IMR-90 (cell line): ENCODE measurements at regions not wholly inside any gene's neighbourhood (a gene's known extent, or its start where the extent isn't known, plus 50 kb on each side); places are given as distances from the start of the nearest gene placed in this dataset.

Experiments used
- ATAC-seq: fragments of 200-7000 bp; cut with Tn5 transposase; 2 replicates; pipeline ENCODE4 v1.9.1; 2020; ENCODE audit warnings: low read depth, mild to moderate bottlenecking, moderate library complexity
- BruUV-seq: library from RNA; stranded (reverse); fragments of 400-500 nt; replicated peaks from 2 replicates; lab custom pipeline; 2021; lab: Mats Ljungman, UMichigan
- CTCF ChIA-PET: fragments of 300-600 bp; formaldehyde crosslinking; extraction: SDS; loops from one replicate; lab custom pipeline; 2021; ENCODE audit warnings: antibody characterized with exemption; lab: Yijun Ruan, JAX
- POLR2A ChIA-PET: fragments of 300-600 bp; sonication (Branson Sonifier 250); formaldehyde crosslinking; loops from one replicate; lab custom pipeline; 2022; ENCODE audit warnings: antibody characterized with exemption; ENCODE audit not compliant: unreplicated experiment; lab: Charles Lee
- DNase-seq: peaks from one replicate; pipeline ENCODE4 v3.0.0; 2013
- H2AFZ ChIP-seq: replicated peaks from 2 replicates; pipeline ENCODE3; 2013; ENCODE audit warnings: low read length, mild to moderate bottlenecking; ENCODE audit not compliant: poor library complexity
- H2AK5ac ChIP-seq: 2 replicates; pipeline ENCODE4 v1.6.1; 2013; ENCODE audit warnings: low read depth, low read length, inconsistent platforms
- H2AK9ac ChIP-seq: replicated peaks from 2 replicates; pipeline ENCODE3; 2013; ENCODE audit warnings: mild to moderate bottlenecking, low read depth, low read length, moderate library complexity; ENCODE audit not compliant: poor library complexity
- H2BK120ac ChIP-seq: 2 replicates; pipeline ENCODE4 v1.6.1; 2013; ENCODE audit warnings: low read depth, low read length, inconsistent platforms
- H2BK15ac ChIP-seq: 3 replicates; pipeline ENCODE4 v1.6.1; 2013; ENCODE audit warnings: low read depth, low read length, inconsistent platforms
- H2BK20ac ChIP-seq: 2 replicates; pipeline ENCODE4 v1.6.1; 2013; ENCODE audit warnings: low read depth, mild to moderate bottlenecking, inconsistent platforms, low read length, moderate library complexity
- H2BK5ac ChIP-seq: 2 replicates; pipeline ENCODE4 v1.6.1; 2013; ENCODE audit warnings: mild to moderate bottlenecking, low read depth, low read length, inconsistent platforms; ENCODE audit not compliant: poor library complexity, severe bottlenecking
- H3K14ac ChIP-seq: replicated peaks from 2 replicates; pipeline ENCODE4 v1.6.1; 2013; ENCODE audit warnings: low read depth, low read length, inconsistent platforms
- H3K18ac ChIP-seq: 2 replicates; pipeline ENCODE4 v1.6.1; 2013; ENCODE audit warnings: low read depth, low read length, control low read depth
- H3K23ac ChIP-seq: 2 replicates; pipeline ENCODE4 v1.6.1; 2013; ENCODE audit warnings: low read depth, low read length, inconsistent platforms
- H3K27ac ChIP-seq: 2 replicates; pipeline ENCODE4 v1.5.1; 2013; ENCODE audit warnings: mild to moderate bottlenecking, control low read depth, low read length; ENCODE audit not compliant: insufficient read depth
- H3K27me3 ChIP-seq: 2 replicates; pipeline ENCODE4 v1.6.1; 2013; ENCODE audit warnings: low read length; ENCODE audit not compliant: control insufficient read depth, insufficient read depth
- H3K36me3 ChIP-seq: 2 replicates; pipeline ENCODE4 v1.6.1; 2013; ENCODE audit warnings: low read length, mixed read lengths; ENCODE audit not compliant: control insufficient read depth, insufficient read depth
- H3K4ac ChIP-seq: 2 replicates; pipeline ENCODE4 v1.6.1; 2013; ENCODE audit warnings: low read depth, low read length, inconsistent platforms
- H3K4me1 ChIP-seq: 2 replicates; pipeline ENCODE4 v1.6.1; 2013; ENCODE audit warnings: low read length, mixed read lengths; ENCODE audit not compliant: control insufficient read depth, insufficient read depth
- H3K4me2 ChIP-seq: 2 replicates; pipeline ENCODE4 v1.6.1; 2013; ENCODE audit warnings: low read depth, mild to moderate bottlenecking, control low read depth, low read length, moderate library complexity
- H3K4me3 ChIP-seq: 2 replicates; pipeline ENCODE4 v1.5.1; 2013; ENCODE audit warnings: low read depth, mild to moderate bottlenecking, control low read depth, low read length, moderate library complexity; ENCODE audit not compliant: insufficient read depth
- H3K56ac ChIP-seq: 2 replicates; pipeline ENCODE4 v1.6.1; 2013; ENCODE audit warnings: low read length, inconsistent platforms; ENCODE audit not compliant: insufficient read depth; ENCODE audit errors: extremely low read depth
- H3K79me1 ChIP-seq, 2 experiments: 2 replicates each; pipeline ENCODE4 v1.6.1; 2013; ENCODE audit warnings: low read length in 2 of 2, inconsistent platforms in 1 of 2, low read depth in 1 of 2
- H3K9ac ChIP-seq: 2 replicates; pipeline ENCODE4 v1.6.1; 2013; ENCODE audit warnings: low read depth, low read length, control low read depth
- H3K9me1 ChIP-seq: 2 replicates; pipeline ENCODE4 v1.6.1; 2013; ENCODE audit warnings: low read length, inconsistent platforms; ENCODE audit not compliant: insufficient read depth
- H3K9me3 ChIP-seq: 2 replicates; pipeline ENCODE4 v1.6.1; 2013; ENCODE audit warnings: low read length; ENCODE audit not compliant: control insufficient read depth, insufficient read depth
- H4K20me1 ChIP-seq: 2 replicates; pipeline ENCODE4 v1.6.1; 2013; ENCODE audit warnings: low read length, inconsistent platforms; ENCODE audit not compliant: insufficient read depth
- H4K5ac ChIP-seq: 2 replicates; pipeline ENCODE4 v1.6.1; 2013; ENCODE audit warnings: mild to moderate bottlenecking, low read depth, low read length, control low read depth
- H4K8ac ChIP-seq, 2 experiments: 2 replicates each; pipeline ENCODE4 v1.6.1; 2013; ENCODE audit warnings: low read depth in 2 of 2, low read length in 2 of 2, control low read depth in 1 of 2, inconsistent platforms in 1 of 2
- H4K91ac ChIP-seq: 2 replicates; pipeline ENCODE4 v1.6.1; 2013; ENCODE audit warnings: low read depth, low read length, inconsistent platforms; ENCODE audit not compliant: insufficient read depth
- CHD1 ChIP-seq: IDR thresholded peaks from 2 replicates; pipeline ENCODE4 v1.6.1; 2012; ENCODE audit warnings: low read depth, low read length, improper control_type of control experiment
- MAFK ChIP-seq: IDR thresholded peaks from 2 replicates; pipeline ENCODE4 v1.6.1; 2012; ENCODE audit warnings: low read depth, low read length, improper control_type of control experiment
- MAZ ChIP-seq: IDR thresholded peaks from 2 replicates; pipeline ENCODE4 v1.6.1; 2012; ENCODE audit warnings: low read depth, mild to moderate bottlenecking, low read length, improper control_type of control experiment, moderate library complexity, borderline replicate concordance
- MXI1 ChIP-seq: IDR thresholded peaks from 2 replicates; pipeline ENCODE4 v1.6.1; 2012; ENCODE audit warnings: low read depth, mild to moderate bottlenecking, low read length, moderate library complexity, borderline replicate concordance
- POLR2A ChIP-seq: IDR thresholded peaks from 2 replicates; pipeline ENCODE4 v1.6.1; 2012; ENCODE audit warnings: mild to moderate bottlenecking, low read depth, low read length
- RFX5 ChIP-seq: IDR thresholded peaks from 2 replicates; pipeline ENCODE4 v1.8.0; 2012; ENCODE audit warnings: low read depth, mild to moderate bottlenecking, low read length, moderate library complexity
- SMC3 ChIP-seq: fragments of 150-350 bp; IDR thresholded peaks from 2 replicates; pipeline ENCODE4 v1.6.1; 2016; ENCODE audit warnings: low read depth, mild to moderate bottlenecking, antibody characterized with exemption, low read length, moderate library complexity
- WGBS, 2 experiments: methylation state at CpG; one replicate each; pipeline versions ENCODE4 v1.1.5 to v1.1.7; 2013; ENCODE audit warnings: missing lambda C conversion rate in 2 of 2; ENCODE audit not compliant: insufficient read length in 1 of 2; ENCODE audit errors: extremely low coverage in 2 of 2; 5-methylcytosine and 5-hydroxymethylcytosine counted together
- dilution Hi-C: fragments of 300-500 bp; cut with HindIII; formaldehyde crosslinking; loops from one replicate; pipeline ENCODE4 v1.14.3; 2018; ENCODE audit warnings: low sequenced_read_pairs; ENCODE audit not compliant: unreplicated experiment
- in situ Hi-C: fragments of 300-500 bp; cut with MboI; formaldehyde crosslinking; loops from 3 replicates; pipeline ENCODE4 v1.14.3; 2019; ENCODE audit warnings: low sequenced_read_pairs, inconsistent platforms, mixed read lengths
- intact Hi-C: fragments of 100-400 bp; cut with micrococcal nuclease; formaldehyde crosslinking; loops from 2 replicates; pipeline ENCODE4 v1.10.0; 2022
- TF ChIP-seq, protein P1 (sequence below): fragments of 150-350 bp; IDR thresholded peaks from 2 replicates; pipeline ENCODE4 v1.6.1; 2017; ENCODE audit warnings: mild to moderate bottlenecking, antibody characterized with exemption, low read length, low read depth
- TF ChIP-seq, protein P2 (sequence below): conservative IDR thresholded peaks from 2 replicates; pipeline ENCODE4 v1.5.1; 2012; ENCODE audit warnings: mild to moderate bottlenecking, low read depth, low read length, improper control_type of control experiment
- TF ChIP-seq, protein P3 (sequence below): fragments of 150-350 bp; IDR thresholded peaks from 2 replicates; pipeline ENCODE4 v1.6.1; 2016; ENCODE audit warnings: low read depth, mild to moderate bottlenecking, low read length, moderate library complexity, borderline replicate concordance

DNA sequence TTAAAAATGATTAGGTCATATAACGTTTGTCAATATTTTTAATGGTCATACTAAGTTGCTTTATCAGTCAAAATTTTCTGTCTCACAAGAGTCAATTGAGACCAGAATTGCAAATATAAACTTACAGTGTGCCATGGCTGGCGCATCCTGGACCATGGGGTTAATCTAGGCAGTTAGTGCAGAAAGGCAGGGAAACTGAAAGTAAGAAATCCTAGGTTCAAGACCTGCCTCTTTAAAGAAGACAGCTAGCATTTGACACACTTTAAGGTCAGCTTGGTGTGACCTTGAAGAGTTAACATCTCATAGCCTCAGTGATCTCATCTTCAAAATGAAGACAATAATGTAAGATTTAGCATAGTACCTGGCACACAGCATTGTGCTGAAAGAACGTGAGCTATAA, 210.0 kb upstream of the DAB1 start:
- Histone ChIP-seq H2BK120ac (no peak overlapping the region), H2AFZ (no peak overlapping the region), H3K4me2 (no peak overlapping the region), H3K4me3 (no peak overlapping the region), H2BK5ac (no peak overlapping the region), H2AK5ac (no peak overlapping the region), H3K27ac (no peak overlapping the region), H3K36me3 (no peaks in the 10 kb centered on the region), H3K18ac (no peak overlapping the region), H3K4me1 (peaks cover 2% of the 10 kb centered on the region; the same call in 1 of the 2 replicates), H3K4ac (no peak overlapping the region), H3K79me1 (no peaks in the 10 kb centered on the region), H4K5ac (no peak overlapping the region), H4K8ac (no peak overlapping the region), H3K9ac (no peak overlapping the region), H2BK20ac (no peak overlapping the region), H3K23ac (no peak overlapping the region), H2BK15ac (no peak overlapping the region), H3K56ac (no peak overlapping the region), H4K91ac (no peak overlapping the region), H3K27me3 (no peaks in the 10 kb centered on the region), H2AK9ac (no peak overlapping the region), H4K20me1 (no peaks in the 10 kb centered on the region), H3K9me3 (no peaks in the 10 kb centered on the region), H3K9me1 (no peaks in the 10 kb centered on the region), H3K14ac (no peak overlapping the region)
- intact Hi-C loops (loop anchor here (5.0 kb wide), 1 partner anchor 212 kb away; the partner anchor contains the start of gene DAB1), in situ Hi-C loops (no loop called here), dilution Hi-C loops (no loop called here)
- DNase-seq (no peak), ATAC-seq (no peak)
- CTCF ChIA-PET = no interaction called here
- no TSS peak for BruUV-seq
- WGBS, 2 experiments = no CpG with 5 or more reads among the region's 3 CpGs
- TF ChIP-seq POLR2A (no peak), SMC3 (no peak), MAZ (no peak), RFX5 (no peak), CHD1 (no peak), MXI1 (no peak), MAFK (no peak)
- TF ChIP-seq, protein P1, sequence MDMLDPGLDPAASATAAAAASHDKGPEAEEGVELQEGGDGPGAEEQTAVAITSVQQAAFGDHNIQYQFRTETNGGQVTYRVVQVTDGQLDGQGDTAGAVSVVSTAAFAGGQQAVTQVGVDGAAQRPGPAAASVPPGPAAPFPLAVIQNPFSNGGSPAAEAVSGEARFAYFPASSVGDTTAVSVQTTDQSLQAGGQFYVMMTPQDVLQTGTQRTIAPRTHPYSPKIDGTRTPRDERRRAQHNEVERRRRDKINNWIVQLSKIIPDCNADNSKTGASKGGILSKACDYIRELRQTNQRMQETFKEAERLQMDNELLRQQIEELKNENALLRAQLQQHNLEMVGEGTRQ = no peak
- TF ChIP-seq, protein P2, sequence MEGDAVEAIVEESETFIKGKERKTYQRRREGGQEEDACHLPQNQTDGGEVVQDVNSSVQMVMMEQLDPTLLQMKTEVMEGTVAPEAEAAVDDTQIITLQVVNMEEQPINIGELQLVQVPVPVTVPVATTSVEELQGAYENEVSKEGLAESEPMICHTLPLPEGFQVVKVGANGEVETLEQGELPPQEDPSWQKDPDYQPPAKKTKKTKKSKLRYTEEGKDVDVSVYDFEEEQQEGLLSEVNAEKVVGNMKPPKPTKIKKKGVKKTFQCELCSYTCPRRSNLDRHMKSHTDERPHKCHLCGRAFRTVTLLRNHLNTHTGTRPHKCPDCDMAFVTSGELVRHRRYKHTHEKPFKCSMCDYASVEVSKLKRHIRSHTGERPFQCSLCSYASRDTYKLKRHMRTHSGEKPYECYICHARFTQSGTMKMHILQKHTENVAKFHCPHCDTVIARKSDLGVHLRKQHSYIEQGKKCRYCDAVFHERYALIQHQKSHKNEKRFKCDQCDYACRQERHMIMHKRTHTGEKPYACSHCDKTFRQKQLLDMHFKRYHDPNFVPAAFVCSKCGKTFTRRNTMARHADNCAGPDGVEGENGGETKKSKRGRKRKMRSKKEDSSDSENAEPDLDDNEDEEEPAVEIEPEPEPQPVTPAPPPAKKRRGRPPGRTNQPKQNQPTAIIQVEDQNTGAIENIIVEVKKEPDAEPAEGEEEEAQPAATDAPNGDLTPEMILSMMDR = no peak
- TF ChIP-seq, protein P3, sequence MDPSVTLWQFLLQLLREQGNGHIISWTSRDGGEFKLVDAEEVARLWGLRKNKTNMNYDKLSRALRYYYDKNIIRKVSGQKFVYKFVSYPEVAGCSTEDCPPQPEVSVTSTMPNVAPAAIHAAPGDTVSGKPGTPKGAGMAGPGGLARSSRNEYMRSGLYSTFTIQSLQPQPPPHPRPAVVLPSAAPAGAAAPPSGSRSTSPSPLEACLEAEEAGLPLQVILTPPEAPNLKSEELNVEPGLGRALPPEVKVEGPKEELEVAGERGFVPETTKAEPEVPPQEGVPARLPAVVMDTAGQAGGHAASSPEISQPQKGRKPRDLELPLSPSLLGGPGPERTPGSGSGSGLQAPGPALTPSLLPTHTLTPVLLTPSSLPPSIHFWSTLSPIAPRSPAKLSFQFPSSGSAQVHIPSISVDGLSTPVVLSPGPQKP = no peak
- POLR2A ChIA-PET = no interaction called here
